ENCODE measurements at regions not wholly inside any gene's neighbourhood (a gene's known extent, or its start where the extent isn't known, plus 50 kb on each side); places are given as distances from the start of the nearest gene placed in this dataset.

GRCh38 chr4:153950100-153950979, 161.5 kb upstream of the SFRP2 start:
- peak overlapping the region in 1 of 2 donors; percentile 5 for H3K4me3 Mint-ChIP-seq
- H3K36me3 Mint-ChIP-seq (ENCODE audit: insufficient read depth in 2 of 2) = peaks cover 9 to 10% of the 10 kb centered on the region in 2 donors
- ATAC-seq (replicated peaks in 1 of 2) (peak; percentile 97 to 98), DNase-seq (peak; percentile 20 to 26)
- H3K27ac Mint-ChIP-seq = no peak overlapping the region
- H3K9me3 Mint-ChIP-seq = peaks cover 4 to 7% of the 10 kb centered on the region in 2 donors
- H3K4me1 Mint-ChIP-seq (ENCODE audit: low read depth) = peaks cover 17% of the 10 kb centered on the region
- peaks cover 72% of the 10 kb centered on the region for H3K27me3 Mint-ChIP-seq (ENCODE audit: low read depth)

- Mint-ChIP-seq H3K27me3 (ENCODE audit: low read depth) (peaks cover 53% of the 10 kb centered on the region), H3K4me3 (no peak overlapping the region)
- no peak for DNase-seq
These were observed 159.2 kb upstream of the SFRP2 start for GRCh38 chr4:153948041-153948440.

GRCh38 chr4:153947124-153947523, 158.2 kb upstream of the SFRP2 start:
- DNase-seq (no peak), ATAC-seq (replicated peaks in 1 of 2) (no peak)
- Mint-ChIP-seq H3K4me3 (no peak overlapping the region), H3K27ac (no peak overlapping the region), H3K4me1 (ENCODE audit: low read depth) (peaks cover 36% of the 10 kb centered on the region), H3K27me3 (ENCODE audit: low read depth) (peaks cover 54% of the 10 kb centered on the region), H3K36me3 (ENCODE audit: insufficient read depth in 2 of 2) (peaks cover 12 to 16% of the 10 kb centered on the region in 2 donors), H3K9me3 (peaks cover 4 to 8% of the 10 kb centered on the region in 2 donors)

More at GRCh38 chr4:153948041-153948440, 159.2 kb upstream of the SFRP2 start:
- Mint-ChIP-seq H3K4me1 (ENCODE audit: low read depth) (peaks cover 34% of the 10 kb centered on the region), H3K9me3 (peaks cover 4 to 8% of the 10 kb centered on the region in 2 donors), H3K36me3 (ENCODE audit: insufficient read depth in 2 of 2) (peaks cover 12 to 16% of the 10 kb centered on the region in 2 donors), H3K27ac (no peak overlapping the region)
- ATAC-seq (replicated peaks in 1 of 2) = no peak

- ATAC-seq (replicated peaks in 1 of 2) (no peak), DNase-seq (no peak)
- Mint-ChIP-seq H3K27ac (peak overlapping the region; percentile 44), H3K27me3 (ENCODE audit: low read depth) (peaks cover 60% of the 10 kb centered on the region), H3K36me3 (ENCODE audit: insufficient read depth in 2 of 2) (peaks cover 12 to 16% of the 10 kb centered on the region in 2 donors), H3K9me3 (peaks cover 4 to 8% of the 10 kb centered on the region in 2 donors), H3K4me1 (ENCODE audit: low read depth) (peaks cover 35% of the 10 kb centered on the region), H3K4me3 (no peak overlapping the region)
These were observed 156.8 kb upstream of the SFRP2 start for GRCh38 chr4:153945704-153946103.

GRCh38 chr4:153943738-153944415, 155.0 kb upstream of the SFRP2 start:
- peaks cover 4 to 8% of the 10 kb centered on the region in 2 donors for H3K9me3 Mint-ChIP-seq
- peaks cover 19% of the 10 kb centered on the region for H3K4me1 Mint-ChIP-seq (ENCODE audit: low read depth)
- peaks cover 59% of the 10 kb centered on the region for H3K27me3 Mint-ChIP-seq (ENCODE audit: low read depth)
- H3K4me3 Mint-ChIP-seq = peak overlapping the region in 1 of 2 donors; percentile 19
- no peak overlapping the region for H3K27ac Mint-ChIP-seq
- peak; percentile 94 to 97 for ATAC-seq (replicated peaks in 1 of 2)
- H3K36me3 Mint-ChIP-seq (ENCODE audit: insufficient read depth in 2 of 2) = peaks cover 12 to 16% of the 10 kb centered on the region in 2 donors
- no peak for DNase-seq

- Mint-ChIP-seq H3K27me3 (ENCODE audit: low read depth) (peaks cover 49% of the 10 kb centered on the region), H3K9me3 (peaks cover 4 to 5% of the 10 kb centered on the region in 2 donors), H3K36me3 (ENCODE audit: insufficient read depth in 2 of 2) (peaks cover 7 to 12% of the 10 kb centered on the region in 2 donors), H3K4me3 (no peak overlapping the region), H3K27ac (no peak overlapping the region), H3K4me1 (ENCODE audit: low read depth) (peaks cover 19% of the 10 kb centered on the region)
- ATAC-seq (replicated peaks in 1 of 2) (no peak), DNase-seq (no peak)
These were observed 152.0 kb upstream of the SFRP2 start for GRCh38 chr4:153940916-153941315.

GRCh38 chr4:153939570-153939969, 150.7 kb upstream of the SFRP2 start:
- Mint-ChIP-seq H3K27ac (no peak overlapping the region), H3K36me3 (ENCODE audit: insufficient read depth in 2 of 2) (peaks cover 1 to 2% of the 10 kb centered on the region in 2 donors), H3K4me3 (no peak overlapping the region), H3K9me3 (peaks cover 2 to 3% of the 10 kb centered on the region in 2 donors), H3K27me3 (ENCODE audit: low read depth) (peaks cover 53% of the 10 kb centered on the region), H3K4me1 (ENCODE audit: low read depth) (peaks cover 24% of the 10 kb centered on the region)
- ATAC-seq (replicated peaks in 1 of 2) = no peak
- DNase-seq = no peak

- H3K36me3 Mint-ChIP-seq (ENCODE audit: insufficient read depth in 2 of 2) = no peaks in the 10 kb centered on the region
These were observed 150.1 kb upstream of the SFRP2 start for GRCh38 chr4:153938994-153939393.

GRCh38 chr4:153937289-153937688, 148.4 kb upstream of the SFRP2 start:
- DNase-seq (no peak), ATAC-seq (replicated peaks in 1 of 2) (no peak)
- Mint-ChIP-seq H3K36me3 (ENCODE audit: insufficient read depth in 2 of 2) (no peaks in the 10 kb centered on the region), H3K4me3 (no peak overlapping the region), H3K4me1 (ENCODE audit: low read depth) (peaks cover 11% of the 10 kb centered on the region), H3K27me3 (ENCODE audit: low read depth) (peaks cover 63% of the 10 kb centered on the region), H3K27ac (no peak overlapping the region), H3K9me3 (peaks cover 0 to 3% of the 10 kb centered on the region in 2 donors)

More at GRCh38 chr4:153938994-153939393, 150.1 kb upstream of the SFRP2 start:
- Mint-ChIP-seq H3K27ac (no peak overlapping the region), H3K9me3 (peaks cover 0 to 3% of the 10 kb centered on the region in 2 donors), H3K4me1 (ENCODE audit: low read depth) (peaks cover 22% of the 10 kb centered on the region), H3K27me3 (ENCODE audit: low read depth) (peaks cover 58% of the 10 kb centered on the region), H3K4me3 (no peak overlapping the region)
- DNase-seq (no peak), ATAC-seq (replicated peaks in 1 of 2) (no peak)

GRCh38 chr4:153936121-153936520, 147.2 kb upstream of the SFRP2 start:
- H3K9me3 Mint-ChIP-seq = peaks cover 0 to 3% of the 10 kb centered on the region in 2 donors
- H3K36me3 Mint-ChIP-seq (ENCODE audit: insufficient read depth in 2 of 2) = no peaks in the 10 kb centered on the region
- no peak overlapping the region for H3K27ac Mint-ChIP-seq
- peaks cover 60% of the 10 kb centered on the region for H3K27me3 Mint-ChIP-seq (ENCODE audit: low read depth)
- H3K4me3 Mint-ChIP-seq = no peak overlapping the region
- peaks cover 11% of the 10 kb centered on the region for H3K4me1 Mint-ChIP-seq (ENCODE audit: low read depth)
- no peak for DNase-seq
- no peak for ATAC-seq (replicated peaks in 1 of 2)

GRCh38 chr4:153934688-153935017, 145.8 kb upstream of the SFRP2 start:
- no peak overlapping the region for H3K4me3 Mint-ChIP-seq
- H3K27ac Mint-ChIP-seq = no peak overlapping the region
- H3K27me3 Mint-ChIP-seq (ENCODE audit: low read depth) = peaks cover 69% of the 10 kb centered on the region
- H3K9me3 Mint-ChIP-seq = peaks cover 0 to 3% of the 10 kb centered on the region in 2 donors
- ATAC-seq (replicated peaks in 1 of 2) (peak in 1 of 2 donors; percentile 23), DNase-seq (no peak)
- H3K4me1 Mint-ChIP-seq (ENCODE audit: low read depth) = peaks cover 11% of the 10 kb centered on the region
- H3K36me3 Mint-ChIP-seq (ENCODE audit: insufficient read depth in 2 of 2) = no peaks in the 10 kb centered on the region

GRCh38 chr4:153933915-153934687, 145.2 kb upstream of the SFRP2 start:
- Mint-ChIP-seq H3K27me3 (ENCODE audit: low read depth) (peaks cover 72% of the 10 kb centered on the region), H3K4me3 (no peak overlapping the region), H3K27ac (no peak overlapping the region), H3K4me1 (ENCODE audit: low read depth) (peaks cover 11% of the 10 kb centered on the region), H3K36me3 (ENCODE audit: insufficient read depth in 2 of 2) (no peaks in the 10 kb centered on the region), H3K9me3 (peaks cover 0 to 3% of the 10 kb centered on the region in 2 donors)
- DNase-seq (no peak), ATAC-seq (replicated peaks in 1 of 2) (no peak)
